IMR-90 (cell line): ENCODE measurements at regions not wholly inside any gene's neighbourhood (a gene's known extent, or its start where the extent isn't known, plus 50 kb on each side); places are given as distances from the start of the nearest gene placed in this dataset.

Experiments
- ATAC-seq: fragments of 200-7000 bp; cut with Tn5 transposase; 2 replicates; pipeline ENCODE4 v1.9.1; 2020; ENCODE audit warnings: low read depth, mild to moderate bottlenecking, moderate library complexity
- BruUV-seq: library from RNA; stranded (reverse); fragments of 400-500 nt; replicated peaks from 2 replicates; lab custom pipeline; 2021; lab: Mats Ljungman, UMichigan
- CTCF ChIA-PET: fragments of 300-600 bp; formaldehyde crosslinking; extraction: SDS; loops from one replicate; lab custom pipeline; 2021; ENCODE audit warnings: antibody characterized with exemption; lab: Yijun Ruan, JAX
- POLR2A ChIA-PET: fragments of 300-600 bp; sonication (Branson Sonifier 250); formaldehyde crosslinking; loops from one replicate; lab custom pipeline; 2022; ENCODE audit warnings: antibody characterized with exemption; ENCODE audit not compliant: unreplicated experiment; lab: Charles Lee
- DNase-seq: peaks from one replicate; pipeline ENCODE4 v3.0.0; 2013
- H2AFZ ChIP-seq: replicated peaks from 2 replicates; pipeline ENCODE3; 2013; ENCODE audit warnings: low read length, mild to moderate bottlenecking; ENCODE audit not compliant: poor library complexity
- H2AK5ac ChIP-seq: 2 replicates; pipeline ENCODE4 v1.6.1; 2013; ENCODE audit warnings: low read depth, low read length, inconsistent platforms
- H2AK9ac ChIP-seq: replicated peaks from 2 replicates; pipeline ENCODE3; 2013; ENCODE audit warnings: mild to moderate bottlenecking, low read depth, low read length, moderate library complexity; ENCODE audit not compliant: poor library complexity
- H2BK120ac ChIP-seq: 2 replicates; pipeline ENCODE4 v1.6.1; 2013; ENCODE audit warnings: low read depth, low read length, inconsistent platforms
- H2BK15ac ChIP-seq: 3 replicates; pipeline ENCODE4 v1.6.1; 2013; ENCODE audit warnings: low read depth, low read length, inconsistent platforms
- H2BK20ac ChIP-seq: 2 replicates; pipeline ENCODE4 v1.6.1; 2013; ENCODE audit warnings: low read depth, mild to moderate bottlenecking, inconsistent platforms, low read length, moderate library complexity
- H2BK5ac ChIP-seq: 2 replicates; pipeline ENCODE4 v1.6.1; 2013; ENCODE audit warnings: mild to moderate bottlenecking, low read depth, low read length, inconsistent platforms; ENCODE audit not compliant: poor library complexity, severe bottlenecking
- H3K14ac ChIP-seq: replicated peaks from 2 replicates; pipeline ENCODE4 v1.6.1; 2013; ENCODE audit warnings: low read depth, low read length, inconsistent platforms
- H3K18ac ChIP-seq: 2 replicates; pipeline ENCODE4 v1.6.1; 2013; ENCODE audit warnings: low read depth, low read length, control low read depth
- H3K23ac ChIP-seq: 2 replicates; pipeline ENCODE4 v1.6.1; 2013; ENCODE audit warnings: low read depth, low read length, inconsistent platforms
- H3K27ac ChIP-seq: 2 replicates; pipeline ENCODE4 v1.5.1; 2013; ENCODE audit warnings: mild to moderate bottlenecking, control low read depth, low read length; ENCODE audit not compliant: insufficient read depth
- H3K27me3 ChIP-seq: 2 replicates; pipeline ENCODE4 v1.6.1; 2013; ENCODE audit warnings: low read length; ENCODE audit not compliant: control insufficient read depth, insufficient read depth
- H3K36me3 ChIP-seq: 2 replicates; pipeline ENCODE4 v1.6.1; 2013; ENCODE audit warnings: low read length, mixed read lengths; ENCODE audit not compliant: control insufficient read depth, insufficient read depth
- H3K4ac ChIP-seq: 2 replicates; pipeline ENCODE4 v1.6.1; 2013; ENCODE audit warnings: low read depth, low read length, inconsistent platforms
- H3K4me1 ChIP-seq: 2 replicates; pipeline ENCODE4 v1.6.1; 2013; ENCODE audit warnings: low read length, mixed read lengths; ENCODE audit not compliant: control insufficient read depth, insufficient read depth
- H3K4me2 ChIP-seq: 2 replicates; pipeline ENCODE4 v1.6.1; 2013; ENCODE audit warnings: low read depth, mild to moderate bottlenecking, control low read depth, low read length, moderate library complexity
- H3K4me3 ChIP-seq: 2 replicates; pipeline ENCODE4 v1.5.1; 2013; ENCODE audit warnings: low read depth, mild to moderate bottlenecking, control low read depth, low read length, moderate library complexity; ENCODE audit not compliant: insufficient read depth
- H3K56ac ChIP-seq: 2 replicates; pipeline ENCODE4 v1.6.1; 2013; ENCODE audit warnings: low read length, inconsistent platforms; ENCODE audit not compliant: insufficient read depth; ENCODE audit errors: extremely low read depth
- H3K79me1 ChIP-seq, 2 experiments: 2 replicates each; pipeline ENCODE4 v1.6.1; 2013; ENCODE audit warnings: low read length in 2 of 2, inconsistent platforms in 1 of 2, low read depth in 1 of 2
- H3K9ac ChIP-seq: 2 replicates; pipeline ENCODE4 v1.6.1; 2013; ENCODE audit warnings: low read depth, low read length, control low read depth
- H3K9me1 ChIP-seq: 2 replicates; pipeline ENCODE4 v1.6.1; 2013; ENCODE audit warnings: low read length, inconsistent platforms; ENCODE audit not compliant: insufficient read depth
- H3K9me3 ChIP-seq: 2 replicates; pipeline ENCODE4 v1.6.1; 2013; ENCODE audit warnings: low read length; ENCODE audit not compliant: control insufficient read depth, insufficient read depth
- H4K20me1 ChIP-seq: 2 replicates; pipeline ENCODE4 v1.6.1; 2013; ENCODE audit warnings: low read length, inconsistent platforms; ENCODE audit not compliant: insufficient read depth
- H4K5ac ChIP-seq: 2 replicates; pipeline ENCODE4 v1.6.1; 2013; ENCODE audit warnings: mild to moderate bottlenecking, low read depth, low read length, control low read depth
- H4K8ac ChIP-seq, 2 experiments: 2 replicates each; pipeline ENCODE4 v1.6.1; 2013; ENCODE audit warnings: low read depth in 2 of 2, low read length in 2 of 2, control low read depth in 1 of 2, inconsistent platforms in 1 of 2
- H4K91ac ChIP-seq: 2 replicates; pipeline ENCODE4 v1.6.1; 2013; ENCODE audit warnings: low read depth, low read length, inconsistent platforms; ENCODE audit not compliant: insufficient read depth
- BHLHE40 ChIP-seq: fragments of 150-350 bp; IDR thresholded peaks from 2 replicates; pipeline ENCODE4 v1.6.1; 2016; ENCODE audit warnings: mild to moderate bottlenecking, low read depth, low read length
- CHD1 ChIP-seq: IDR thresholded peaks from 2 replicates; pipeline ENCODE4 v1.6.1; 2012; ENCODE audit warnings: low read depth, low read length, improper control_type of control experiment
- ELK1 ChIP-seq: fragments of 150-350 bp; IDR thresholded peaks from 2 replicates; pipeline ENCODE4 v1.6.1; 2016; ENCODE audit warnings: low read depth, mild to moderate bottlenecking, low read length, moderate library complexity, borderline replicate concordance
- MAZ ChIP-seq: IDR thresholded peaks from 2 replicates; pipeline ENCODE4 v1.6.1; 2012; ENCODE audit warnings: low read depth, mild to moderate bottlenecking, low read length, improper control_type of control experiment, moderate library complexity, borderline replicate concordance
- RCOR1 ChIP-seq: IDR thresholded peaks from 2 replicates; pipeline ENCODE4 v1.6.1; 2012; ENCODE audit warnings: mild to moderate bottlenecking, low read length, improper control_type of control experiment; ENCODE audit not compliant: insufficient replicate concordance
- dilution Hi-C: fragments of 300-500 bp; cut with HindIII; formaldehyde crosslinking; loops from one replicate; pipeline ENCODE4 v1.14.3; 2018; ENCODE audit warnings: low sequenced_read_pairs; ENCODE audit not compliant: unreplicated experiment
- in situ Hi-C: fragments of 300-500 bp; cut with MboI; formaldehyde crosslinking; loops from 3 replicates; pipeline ENCODE4 v1.14.3; 2019; ENCODE audit warnings: low sequenced_read_pairs, inconsistent platforms, mixed read lengths
- intact Hi-C: fragments of 100-400 bp; cut with micrococcal nuclease; formaldehyde crosslinking; loops from 2 replicates; pipeline ENCODE4 v1.10.0; 2022

- H4K20me1 ChIP-seq: no peaks in the 10 kb centered on the region
- H3K18ac ChIP-seq: no peak overlapping the region
- H3K9ac ChIP-seq: no peak overlapping the region
- no peak overlapping the region for H2BK15ac ChIP-seq
- TF ChIP-seq CHD1 (no peak), MAZ (no peak), RCOR1 (no peak), ELK1 (no peak), BHLHE40 (no peak)
- no peak overlapping the region for H2AFZ ChIP-seq
- H3K27ac ChIP-seq: no peak overlapping the region
- no peaks in the 10 kb centered on the region for H3K9me1 ChIP-seq
- H3K27me3 ChIP-seq: no peaks in the 10 kb centered on the region
- H2BK20ac ChIP-seq: no peak overlapping the region
- no peak for ATAC-seq
- no peak overlapping the region for H3K4ac ChIP-seq
- H3K4me2 ChIP-seq: no peak overlapping the region
- no peak overlapping the region for H2BK120ac ChIP-seq
- peaks cover 2% of the 10 kb centered on the region for H3K4me1 ChIP-seq
- no peak overlapping the region for H4K91ac ChIP-seq
- H3K23ac ChIP-seq: no peak overlapping the region
- H2BK5ac ChIP-seq: no peak overlapping the region
- H2AK5ac ChIP-seq: no peak overlapping the region
- H4K8ac ChIP-seq: no peak overlapping the region
- in situ Hi-C loops: no loop called here
- H3K79me1 ChIP-seq: no peaks in the 10 kb centered on the region
- H2AK9ac ChIP-seq: no peak overlapping the region
- dilution Hi-C loops: no loop called here
- H3K36me3 ChIP-seq: no peaks in the 10 kb centered on the region
- no peaks in the 10 kb centered on the region for H3K9me3 ChIP-seq
- H4K5ac ChIP-seq: no peak overlapping the region
- intact Hi-C loops: no loop called here
- ChIA-PET CTCF (no interaction called here), POLR2A (no interaction called here)
- H3K14ac ChIP-seq: no peak overlapping the region
- no peak for DNase-seq
- H3K4me3 ChIP-seq: no peak overlapping the region
- H3K56ac ChIP-seq: no peak overlapping the region
- BruUV-seq: no TSS peak
These were observed 133.8 kb upstream of the FAM20A start for GRCh38 chr17:68734931-68735330.
